ENCODE measurements at regions not wholly inside any gene's neighbourhood (a gene's known extent, or its start where the extent isn't known, plus 50 kb on each side); places are given as distances from the start of the nearest gene placed in this dataset.

DNA sequence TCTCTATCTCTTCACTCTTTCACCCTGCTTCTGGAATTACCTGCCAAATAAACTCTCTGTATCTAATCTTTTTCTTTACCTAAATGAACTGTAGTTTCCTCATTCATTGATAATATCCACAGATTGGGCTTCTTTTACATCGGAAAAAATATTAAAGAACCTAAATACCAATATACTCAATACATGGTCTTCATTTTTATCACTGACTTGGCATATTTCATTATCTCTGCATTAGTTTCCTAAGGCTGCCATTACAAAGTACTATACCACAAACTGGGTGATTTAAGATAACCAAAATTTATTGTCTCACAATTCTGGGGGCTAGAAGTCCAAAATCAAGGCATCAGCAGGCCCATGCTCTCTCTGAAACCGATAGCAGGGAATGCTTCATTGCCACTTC is 411.9 kb upstream of the SPTLC3 start:
- DNase-seq, result no peak

DNA sequence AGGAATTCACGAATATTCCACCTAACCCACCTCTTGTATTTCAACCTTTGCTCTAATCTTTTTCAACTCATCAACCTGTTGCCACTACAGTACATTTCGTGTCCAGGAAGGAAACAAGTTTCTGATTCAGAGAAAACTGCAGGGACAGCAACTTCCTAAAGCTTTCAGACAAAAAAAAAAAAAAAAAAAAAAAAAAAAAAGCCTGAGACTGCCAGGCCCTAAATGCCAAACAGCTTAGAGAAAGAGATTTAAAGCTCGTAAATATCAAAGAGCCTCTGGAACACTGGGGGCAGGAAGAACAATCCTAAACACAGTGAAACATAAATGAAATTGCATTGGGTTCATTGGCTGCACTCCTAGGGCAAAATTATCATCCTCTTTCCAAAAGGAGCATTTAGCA is 411.2 kb upstream of the SPTLC3 start:
- no peak for DNase-seq

- no peak for DNase-seq
Observed at GRCh38 chr20:12598894-12599293, 409.9 kb upstream of the SPTLC3 start.

- no peak for DNase-seq
Observed at GRCh38 chr20:12599494-12599893, 409.3 kb upstream of the SPTLC3 start.

DNA sequence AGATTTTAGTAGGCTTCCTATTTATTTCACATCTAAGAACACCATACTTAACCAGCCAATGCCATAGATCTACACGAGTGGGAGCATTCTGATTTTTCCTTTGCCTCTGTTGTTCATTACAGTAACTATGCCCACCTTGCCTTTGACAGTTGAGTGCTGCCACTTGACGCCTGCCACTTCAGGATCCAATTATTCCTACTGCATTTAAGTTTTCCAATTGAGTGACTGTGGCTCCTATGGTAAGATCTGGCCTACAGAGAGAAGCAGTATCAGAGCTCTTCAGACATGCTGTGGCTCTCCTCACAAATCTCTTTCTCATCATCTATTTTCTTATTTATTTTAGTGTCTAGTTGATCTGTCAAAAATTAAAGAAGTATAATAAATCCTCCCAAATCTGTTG is 403.0 kb upstream of the SPTLC3 start:
- no peak for DNase-seq

DNA sequence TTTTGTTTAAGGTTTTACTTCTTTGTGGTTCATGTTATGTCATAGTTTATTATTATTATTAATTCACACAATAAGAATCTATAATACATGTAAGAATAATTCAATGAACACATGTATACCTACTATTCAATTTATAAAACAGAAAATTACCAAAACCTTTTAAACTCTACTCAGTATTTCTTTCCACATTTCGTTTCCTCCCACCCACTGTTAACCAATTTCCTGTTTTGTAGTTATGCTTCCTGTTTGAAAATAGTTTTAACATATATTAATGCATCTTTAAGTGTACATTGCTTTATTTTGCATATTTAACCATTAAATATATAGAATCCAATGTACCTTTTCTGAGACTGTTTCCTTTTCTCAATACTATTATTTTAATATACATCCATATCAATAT is 397.9 kb upstream of the SPTLC3 start:
- DNase-seq, result no peak

GRCh38 chr20:12614764-12615163 is 394.0 kb upstream of the SPTLC3 start:
- DNase-seq, result no peak

DNA sequence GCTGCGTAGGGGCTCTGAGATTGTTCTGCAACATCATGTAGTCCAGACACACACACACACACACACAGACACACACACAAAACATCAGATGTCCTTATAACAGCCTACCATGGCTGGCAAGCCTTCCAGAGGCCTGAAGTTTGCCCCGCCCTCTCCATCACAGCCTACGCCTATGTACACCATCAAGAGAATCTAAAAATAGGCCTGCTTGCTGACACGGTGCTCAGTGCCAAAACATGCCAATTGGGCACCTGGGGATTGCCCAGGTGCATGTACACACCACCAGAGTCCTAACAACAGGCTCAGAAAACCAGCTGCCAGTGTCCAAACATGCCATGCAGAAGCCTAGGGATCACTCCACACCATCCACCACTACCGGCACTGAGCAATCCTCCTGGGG is 391.7 kb upstream of the SPTLC3 start:
- no peak for DNase-seq

GRCh38 chr20:12623870-12624269 is 384.9 kb upstream of the SPTLC3 start:
- no peak for DNase-seq

GRCh38 chr20:12627485-12627884 is 381.3 kb upstream of the SPTLC3 start:
- DNase-seq, result no peak

GRCh38 chr20:12638633-12639312 is 370.0 kb upstream of the SPTLC3 start:
- no peak for DNase-seq

- no peak for DNase-seq
Observed at GRCh38 chr20:12640251-12640650, 368.5 kb upstream of the SPTLC3 start.

GRCh38 chr20:12641619-12642018 is 367.2 kb upstream of the SPTLC3 start:
- no peak for DNase-seq

- no peak for DNase-seq
Observed at GRCh38 chr20:12644461-12644860, 364.3 kb upstream of the SPTLC3 start.

- DNase-seq, result no peak
Observed at GRCh38 chr20:12649234-12649633, 359.5 kb upstream of the SPTLC3 start.

GRCh38 chr20:12653642-12654041 is 355.1 kb upstream of the SPTLC3 start:
- no peak for DNase-seq

GRCh38 chr20:12659942-12660341 is 348.8 kb upstream of the SPTLC3 start:
- no peak for DNase-seq

DNA sequence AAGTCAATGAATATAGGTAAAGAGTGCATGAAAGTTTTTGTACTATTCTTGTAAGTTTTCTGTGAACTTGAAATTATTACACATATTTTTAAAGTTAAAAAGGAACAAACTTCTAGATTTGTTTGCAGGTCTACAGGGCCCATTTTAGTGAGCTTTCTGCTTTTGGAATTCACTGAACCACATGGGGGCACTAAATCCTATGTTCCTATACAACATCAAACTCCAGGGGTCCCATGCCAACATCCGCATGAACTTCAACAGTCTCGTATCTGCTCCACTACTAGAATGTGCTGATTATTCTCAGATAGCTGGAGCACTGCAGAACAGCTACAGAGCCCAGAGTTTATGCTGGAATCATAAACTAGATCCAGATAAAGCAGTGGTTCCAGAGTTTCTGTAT is 347.9 kb upstream of the SPTLC3 start:
- DNase-seq, result no peak

GRCh38 chr20:12670301-12670700 is 338.5 kb upstream of the SPTLC3 start:
- no peak for DNase-seq

- DNase-seq, result no peak
Observed at GRCh38 chr20:12673352-12673751, 335.4 kb upstream of the SPTLC3 start.

- DNase-seq, result no peak
Observed at GRCh38 chr20:12677925-12678324, 330.8 kb upstream of the SPTLC3 start.

GRCh38 chr20:12679447-12679846 is 329.3 kb upstream of the SPTLC3 start:
- no peak for DNase-seq

DNA sequence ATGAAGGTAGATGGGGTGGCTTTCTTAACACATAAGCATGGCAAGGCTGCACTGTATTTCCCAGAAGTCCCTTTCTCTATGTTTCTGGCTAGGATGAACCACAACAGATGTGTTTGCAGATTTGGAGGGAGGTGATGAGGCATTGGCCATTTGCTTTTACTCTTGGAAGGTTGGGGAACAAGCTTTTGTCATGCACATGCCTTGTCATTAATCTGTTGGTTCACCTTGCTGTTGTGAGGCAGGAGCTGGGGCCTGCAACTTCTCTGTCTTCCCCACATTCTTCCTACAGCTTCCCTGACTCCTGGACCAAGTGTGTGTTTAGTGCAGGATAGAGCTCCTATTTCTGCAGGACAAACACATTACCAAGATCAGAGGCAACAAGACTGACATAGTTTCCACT is 326.2 kb upstream of the SPTLC3 start:
- DNase-seq, result no peak

DNA sequence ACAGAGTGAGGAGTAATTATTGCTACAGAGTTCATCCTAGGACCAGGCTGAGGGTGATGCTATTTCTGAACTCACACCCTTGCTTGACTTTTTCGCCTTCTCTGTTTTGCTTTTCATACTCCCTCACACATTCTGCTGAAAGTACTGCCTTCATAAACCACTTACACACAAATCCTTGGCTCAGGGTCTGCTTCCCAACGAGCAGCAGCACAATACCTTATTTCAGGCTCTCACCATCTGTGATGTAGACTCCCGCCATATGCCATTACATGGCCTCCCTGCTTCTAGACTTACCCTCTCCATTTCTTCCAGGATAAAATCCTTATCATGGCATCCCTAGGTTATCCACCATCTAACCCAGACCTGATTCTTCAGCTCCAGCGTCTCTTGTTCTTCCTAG is 321.3 kb upstream of the SPTLC3 start:
- DNase-seq, result no peak

DNA sequence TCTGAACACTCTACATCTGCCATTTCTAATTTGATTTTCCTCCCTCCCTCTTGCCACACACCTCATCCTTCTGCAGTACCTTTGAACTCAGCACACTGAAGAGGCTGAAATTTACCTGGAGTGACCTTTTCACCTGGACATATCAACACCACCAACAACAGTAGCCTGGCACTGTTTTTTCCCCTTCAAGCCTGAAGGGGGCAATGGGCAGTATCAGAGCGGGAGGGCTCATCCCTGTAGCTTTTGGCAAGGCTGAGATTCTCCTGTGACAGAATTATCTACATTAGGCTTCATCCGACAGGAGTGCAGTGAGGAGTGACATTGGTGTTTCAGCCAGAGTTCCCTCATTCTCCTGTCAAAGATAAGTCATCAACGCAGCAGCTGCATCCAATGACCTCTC is 312.8 kb upstream of the SPTLC3 start:
- no peak for DNase-seq

- DNase-seq, result no peak
Observed at GRCh38 chr20:12698817-12699216, 310.0 kb upstream of the SPTLC3 start.

Data from stimulated activated CD4-positive, alpha-beta T cell treated with anti-CD3 and anti-CD28 coated beads, Interleukin-4, amount 100 ng/mL, for 4 hours (primary cell).